Mesenchymal stem cell (in vitro differentiated cells and primary cell): ENCODE measurements at regions not wholly inside any gene's neighbourhood (a gene's known extent, or its start where the extent isn't known, plus 50 kb on each side); places are given as distances from the start of the nearest gene placed in this dataset. TPM values are rescaled to one million over a fixed set of nuclear protein-coding genes. Genes with fewer than 3 reads are reported as not detected.

ENCODE experiments used
- small RNA-seq: library from polyadenylated mRNA; stranded (forward); fragments of <200 nt; extraction: miRNeasy Mini kit (QIAGEN cat#:217004); gene quantifications from one replicate; pipeline ENCODE3, GENCODE V24; 2013; ENCODE audit warnings: low read depth

Small RNA genes lying in the stretch of these regions (small RNA-seq; reads per million reads assigned to genes)
- not detected for gene RF00019
